Esophagus muscularis mucosa (tissue), 4 donors: ENCODE measurements at regions not wholly inside any gene's neighbourhood (a gene's known extent, or its start where the extent isn't known, plus 50 kb on each side); places are given as distances from the start of the nearest gene placed in this dataset.

Experiments used
- DNase-seq: peaks from one replicate; pipeline ENCODE4 v3.0.0-alpha.2; 2017; ENCODE audit errors: extremely low spot score
- H3K27ac ChIP-seq, 4 donors: fragments of 200-600 bp; sonication (generic); replicated peaks in 1 of 4; 1 replicate in 3 of 4; 2 replicates in 1 of 4; pipeline ENCODE4 v1.5.1; 2016 to 2019; ENCODE audit warnings: mild to moderate bottlenecking in 1 of 4
- H3K27me3 ChIP-seq, 4 donors: fragments of 200-600 bp; sonication (generic); one replicate each; pipeline versions ENCODE4 v1.5.1 to v1.6.0; 2016 to 2019
- H3K36me3 ChIP-seq, 4 donors: fragments of 200-600 bp; sonication (generic); one replicate each; pipeline ENCODE4 v1.5.1; 2016 to 2019
- H3K4me1 ChIP-seq, 4 donors: fragments of 200-600 bp; sonication (generic); one replicate each; pipeline ENCODE4 v1.5.1; 2016 to 2019
- H3K4me3 ChIP-seq, 4 donors: fragments of 200-600 bp; sonication (generic); 1 replicate in 2 of 4; 2 replicates in 2 of 4; pipeline ENCODE4 v1.5.1; 2016 to 2019; ENCODE audit warnings: mild to moderate bottlenecking in 4 of 4, moderate library complexity in 1 of 4
- H3K9me3 ChIP-seq, 4 donors: fragments of 200-600 bp; sonication (generic); 1 replicate in 3 of 4; 2 replicates in 1 of 4; pipeline ENCODE4 v1.5.1; 2016 to 2019
- CTCF ChIP-seq, 3 experiments: fragments of 200-600 bp in 2 of 3; fragments of 450-650 bp in 1 of 3; sonication (generic) in 2 of 3; IDR thresholded peaks; one replicate each; pipeline ENCODE4 v1.5.1; 2017 to 2019; ENCODE audit warnings: antibody characterized with exemption in 3 of 3, mild to moderate bottlenecking in 2 of 3, moderate library complexity in 1 of 3
- EP300 ChIP-seq: sonication (generic); formaldehyde crosslinking; IDR thresholded peaks from one replicate; pipeline ENCODE4 v1.6.1; 2017; ENCODE audit warnings: antibody characterized with exemption
- POLR2A ChIP-seq: fragments of 450-650 bp; IDR thresholded peaks from one replicate; pipeline ENCODE4 v1.6.1; 2017; ENCODE audit warnings: antibody characterized with exemption, moderate library complexity, mild to moderate bottlenecking, low read depth
- POLR2AphosphoS5 ChIP-seq, 2 donors: sonication (generic); formaldehyde crosslinking; IDR thresholded peaks; one replicate each; pipeline ENCODE4 v1.6.1; 2017; ENCODE audit warnings: antibody characterized with exemption in 2 of 2
- WGBS: methylation state at CpG from one replicate; pipeline ENCODE4 v1.1.5; 2018; 5-methylcytosine and 5-hydroxymethylcytosine counted together
- intact Hi-C: fragments of 100-400 bp; cut with DNase I; formaldehyde crosslinking; loops from one replicate; pipeline ENCODE4 v1.15.1; 2023

- intact Hi-C loops, result no loop called here
- Histone ChIP-seq H3K27me3 (no peaks in the 10 kb centered on the region), H3K4me1 (no peaks in the 10 kb centered on the region), H3K4me3 (no peak overlapping the region), H3K27ac (no peak overlapping the region), H3K36me3 (no peaks in the 10 kb centered on the region), H3K9me3 (no peaks in the 10 kb centered on the region)
- no peak for TF ChIP-seq POLR2AphosphoS5 (IDR thresholded peaks at IDR 0.05)
- TF ChIP-seq POLR2A, result no peak
- TF ChIP-seq CTCF (IDR thresholded peaks at IDR 0.05), result no peak
- TF ChIP-seq EP300, result no peak
- DNase-seq, result no peak
- WGBS, result 83% methylated on average over 2 of the region's 2 CpGs
These were observed 152.8 kb upstream of the CWC22 start for GRCh38 chr2:180159921-180160320.

GRCh38 chr2:180158961-180159360, 151.9 kb upstream of the CWC22 start:
- intact Hi-C loops, result no loop called here
- H3K4me1 ChIP-seq, result no peaks in the 10 kb centered on the region
- no peak overlapping the region for H3K4me3 ChIP-seq
- 78% methylated on average over 2 of the region's 2 CpGs for WGBS
- DNase-seq, result no peak
- no peaks in the 10 kb centered on the region for H3K36me3 ChIP-seq
- no peaks in the 10 kb centered on the region for H3K9me3 ChIP-seq
- H3K27ac ChIP-seq, result no peak overlapping the region
- TF ChIP-seq POLR2AphosphoS5 (IDR thresholded peaks at IDR 0.05) (no peak), POLR2A (no peak), CTCF (IDR thresholded peaks at IDR 0.05) (no peak), EP300 (no peak)
- H3K27me3 ChIP-seq, result no peaks in the 10 kb centered on the region

GRCh38 chr2:180156651-180157050, 149.6 kb upstream of the CWC22 start:
- Histone ChIP-seq H3K36me3 (no peaks in the 10 kb centered on the region), H3K4me1 (no peaks in the 10 kb centered on the region), H3K9me3 (no peaks in the 10 kb centered on the region), H3K27ac (no peak overlapping the region), H3K27me3 (no peaks in the 10 kb centered on the region), H3K4me3 (no peak overlapping the region)
- DNase-seq, result no peak
- TF ChIP-seq POLR2AphosphoS5 (IDR thresholded peaks at IDR 0.05) (no peak), EP300 (no peak), POLR2A (no peak), CTCF (IDR thresholded peaks at IDR 0.05) (no peak)
- intact Hi-C loops, result no loop called here

GRCh38 chr2:180150606-180151005, 143.5 kb upstream of the CWC22 start:
- intact Hi-C loops, result no loop called here
- Histone ChIP-seq H3K4me1 (no peaks in the 10 kb centered on the region), H3K36me3 (no peaks in the 10 kb centered on the region), H3K27ac (no peak overlapping the region), H3K4me3 (no peak overlapping the region), H3K27me3 (no peaks in the 10 kb centered on the region), H3K9me3 (no peaks in the 10 kb centered on the region)
- WGBS, result 97% methylated on average over 1 of the region's 1 CpG
- TF ChIP-seq POLR2AphosphoS5 (IDR thresholded peaks at IDR 0.05), result no peak
- TF ChIP-seq EP300, result no peak
- DNase-seq, result no peak

GRCh38 chr2:180146541-180146940, 139.4 kb upstream of the CWC22 start:
- DNase-seq, result no peak
- intact Hi-C loops, result no loop called here

More at GRCh38 chr2:180146541-180146940, 139.4 kb upstream of the CWC22 start:
- WGBS, result 70% methylated on average over 2 of the region's 2 CpGs
- Histone ChIP-seq H3K4me3 (no peak overlapping the region), H3K36me3 (no peaks in the 10 kb centered on the region), H3K27me3 (no peaks in the 10 kb centered on the region), H3K9me3 (no peaks in the 10 kb centered on the region), H3K27ac (no peak overlapping the region), H3K4me1 (no peaks in the 10 kb centered on the region)
- TF ChIP-seq EP300 (no peak), POLR2A (no peak), POLR2AphosphoS5 (IDR thresholded peaks at IDR 0.05) (no peak), CTCF (IDR thresholded peaks at IDR 0.05) (no peak)
